Osteoblast (primary cell): ENCODE measurements at regions not wholly inside any gene's neighbourhood (a gene's known extent, or its start where the extent isn't known, plus 50 kb on each side); places are given as distances from the start of the nearest gene placed in this dataset.

Source experiments
- DNase-seq: peaks from one replicate; pipeline ENCODE4 v3.0.0; 2011; ENCODE audit warnings: low spot score, mixed read lengths; ENCODE audit not compliant: insufficient read length; ENCODE audit errors: missing footprints
- H2AFZ ChIP-seq: 2 replicates; pipeline ENCODE4 v1.6.0; 2011; ENCODE audit warnings: mild to moderate bottlenecking, low read length
- H3K27ac ChIP-seq: 2 replicates; pipeline ENCODE4 v1.5.1; 2011; ENCODE audit warnings: mild to moderate bottlenecking, low read depth, low read length, moderate library complexity
- H3K27me3 ChIP-seq: 2 replicates; pipeline ENCODE4 v1.6.0; 2012; ENCODE audit warnings: mild to moderate bottlenecking, control low read depth, inconsistent platforms, low read length, moderate library complexity; ENCODE audit not compliant: insufficient read depth
- H3K36me3 ChIP-seq: 2 replicates; pipeline ENCODE4 v1.5.1; 2011; ENCODE audit warnings: mild to moderate bottlenecking, low read length, control low read depth, moderate library complexity; ENCODE audit not compliant: insufficient read depth
- H3K4me1 ChIP-seq: 2 replicates; pipeline ENCODE4 v1.5.1; 2011; ENCODE audit warnings: mild to moderate bottlenecking, low read length, control low read depth, moderate library complexity; ENCODE audit not compliant: insufficient read depth
- H3K4me2 ChIP-seq: 2 replicates; pipeline ENCODE4 v1.6.0; 2011; ENCODE audit warnings: mild to moderate bottlenecking, low read length; ENCODE audit not compliant: insufficient read depth
- H3K4me3 ChIP-seq: fragments of 200-600 bp; sonication (generic); 3 replicates; pipeline ENCODE4 v1.5.1; 2012; ENCODE audit warnings: mild to moderate bottlenecking, low read length, inconsistent platforms; ENCODE audit not compliant: insufficient read depth
- H3K79me2 ChIP-seq: 2 replicates; pipeline ENCODE4 v1.6.0; 2012; ENCODE audit warnings: mild to moderate bottlenecking, low read length, control low read depth, inconsistent platforms; ENCODE audit not compliant: insufficient read depth
- H3K9me3 ChIP-seq: 2 replicates; pipeline ENCODE4 v1.5.1; 2011; ENCODE audit warnings: low read depth, low read length, control low read depth
- H4K20me1 ChIP-seq: 2 replicates; pipeline ENCODE4 v1.6.0; 2012; ENCODE audit warnings: mild to moderate bottlenecking, low read length, control low read depth; ENCODE audit not compliant: insufficient read depth
- TF ChIP-seq, protein P1 (sequence below): IDR thresholded peaks from 2 replicates; pipeline ENCODE4 v1.5.1; 2011; ENCODE audit warnings: mild to moderate bottlenecking, low read depth, low read length, moderate library complexity; ENCODE audit errors: extremely low read depth

DNA sequence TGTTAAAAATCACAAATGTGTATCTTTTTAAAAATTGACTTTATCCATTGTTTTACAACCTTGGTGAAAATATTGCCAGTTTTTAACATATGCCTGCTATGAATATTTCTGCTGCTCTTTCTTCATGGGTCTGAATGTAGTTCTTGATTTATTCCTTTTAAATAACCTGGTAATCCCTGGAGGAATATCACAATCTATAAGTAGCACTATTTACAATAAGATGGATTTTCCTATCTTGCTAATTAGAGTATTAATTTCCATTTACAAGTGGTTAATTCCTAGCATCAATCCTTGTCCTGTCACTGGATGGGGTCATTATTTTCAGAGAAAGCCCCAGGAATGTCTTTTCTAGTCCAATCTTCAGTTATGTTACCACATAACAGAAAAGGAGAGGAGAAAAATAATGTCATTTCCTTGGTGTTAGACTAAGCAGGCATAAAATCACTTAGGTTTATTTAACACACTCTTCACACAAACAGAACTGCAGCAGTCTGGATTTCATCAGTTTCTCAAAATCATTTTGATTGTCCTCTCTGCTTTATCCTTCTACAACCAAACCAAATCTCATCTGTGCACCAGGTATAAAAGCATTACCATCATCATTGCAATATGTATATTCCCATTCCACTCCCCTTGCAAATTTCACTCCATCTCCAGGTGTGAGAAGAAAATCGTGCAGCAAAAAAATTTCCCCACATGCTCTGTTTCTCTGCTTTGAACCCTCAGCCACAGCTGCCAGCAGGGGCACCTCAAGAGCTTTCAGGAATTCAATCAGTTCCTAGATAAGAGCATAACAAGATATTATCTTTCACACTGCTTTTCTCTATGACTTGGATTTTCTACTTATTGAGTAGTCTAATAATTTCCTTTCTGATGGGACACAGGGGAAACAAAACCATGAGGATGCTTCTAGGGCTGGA is 204.1 kb downstream of the SEC61B start:
- TF ChIP-seq, protein P1, sequence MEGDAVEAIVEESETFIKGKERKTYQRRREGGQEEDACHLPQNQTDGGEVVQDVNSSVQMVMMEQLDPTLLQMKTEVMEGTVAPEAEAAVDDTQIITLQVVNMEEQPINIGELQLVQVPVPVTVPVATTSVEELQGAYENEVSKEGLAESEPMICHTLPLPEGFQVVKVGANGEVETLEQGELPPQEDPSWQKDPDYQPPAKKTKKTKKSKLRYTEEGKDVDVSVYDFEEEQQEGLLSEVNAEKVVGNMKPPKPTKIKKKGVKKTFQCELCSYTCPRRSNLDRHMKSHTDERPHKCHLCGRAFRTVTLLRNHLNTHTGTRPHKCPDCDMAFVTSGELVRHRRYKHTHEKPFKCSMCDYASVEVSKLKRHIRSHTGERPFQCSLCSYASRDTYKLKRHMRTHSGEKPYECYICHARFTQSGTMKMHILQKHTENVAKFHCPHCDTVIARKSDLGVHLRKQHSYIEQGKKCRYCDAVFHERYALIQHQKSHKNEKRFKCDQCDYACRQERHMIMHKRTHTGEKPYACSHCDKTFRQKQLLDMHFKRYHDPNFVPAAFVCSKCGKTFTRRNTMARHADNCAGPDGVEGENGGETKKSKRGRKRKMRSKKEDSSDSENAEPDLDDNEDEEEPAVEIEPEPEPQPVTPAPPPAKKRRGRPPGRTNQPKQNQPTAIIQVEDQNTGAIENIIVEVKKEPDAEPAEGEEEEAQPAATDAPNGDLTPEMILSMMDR: no peak
- H3K27me3 ChIP-seq: peaks cover 7% of the 10 kb centered on the region
- H3K36me3 ChIP-seq: no peaks in the 10 kb centered on the region
- H3K4me1 ChIP-seq: peaks cover 12% of the 10 kb centered on the region
- no peaks in the 10 kb centered on the region for H3K79me2 ChIP-seq
- no peaks in the 10 kb centered on the region for H3K9me3 ChIP-seq
- no peak overlapping the region for H3K4me2 ChIP-seq
- H3K4me3 ChIP-seq: no peak overlapping the region
- DNase-seq: no peak
- no peaks in the 10 kb centered on the region for H4K20me1 ChIP-seq
- H3K27ac ChIP-seq: no peak overlapping the region
- no peak overlapping the region for H2AFZ ChIP-seq

DNA sequence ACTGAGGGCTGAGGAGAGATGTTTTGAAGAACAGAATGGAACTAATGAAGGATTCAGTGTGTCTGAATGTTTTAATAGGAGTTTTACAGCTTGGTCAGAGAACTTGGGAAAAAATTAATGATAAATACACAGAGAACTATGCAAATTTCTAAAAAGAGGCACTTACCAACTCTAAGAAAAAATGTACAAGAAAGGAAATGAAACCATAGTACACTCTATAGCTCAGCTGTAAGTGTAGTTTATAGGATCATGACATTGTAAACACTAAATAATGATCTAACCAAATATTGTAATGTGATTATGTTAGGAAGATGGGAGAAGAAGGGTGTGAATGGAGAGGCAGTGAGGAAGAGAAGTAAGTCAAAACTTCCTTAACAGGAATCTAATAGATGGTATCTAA is 205.2 kb downstream of the SEC61B start:
- DNase-seq: no peak

DNA sequence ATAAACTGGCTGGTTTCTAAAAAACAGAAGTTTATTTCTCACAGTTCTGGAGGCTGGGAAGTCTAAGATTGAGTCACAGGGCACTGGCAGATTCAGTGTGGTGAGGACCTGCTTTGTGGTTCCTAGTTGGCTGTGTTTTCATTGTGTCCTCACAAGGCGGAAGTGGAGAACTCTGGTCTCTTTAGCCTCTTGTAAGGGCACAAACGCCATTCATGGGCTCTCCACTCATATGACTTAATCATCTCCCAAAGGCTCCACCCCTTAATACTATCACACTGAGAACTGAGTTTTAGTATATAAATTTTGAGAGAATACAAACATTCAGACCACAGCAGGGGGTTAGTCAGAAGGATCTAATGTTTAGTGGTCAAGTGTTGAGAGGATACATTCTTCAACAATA is 208.2 kb downstream of the SEC61B start:
- H3K27ac ChIP-seq: peak overlapping the region; percentile 56
- H3K9me3 ChIP-seq: no peaks in the 10 kb centered on the region
- TF ChIP-seq, protein P1: no peak
- H4K20me1 ChIP-seq: no peaks in the 10 kb centered on the region
- peaks cover 7% of the 10 kb centered on the region for H3K27me3 ChIP-seq
- DNase-seq: peak; percentile 77
- no peaks in the 10 kb centered on the region for H3K36me3 ChIP-seq
- peak overlapping the region; percentile 5 for H3K4me2 ChIP-seq
- peaks cover 22% of the 10 kb centered on the region for H3K4me1 ChIP-seq
- no peak overlapping the region for H3K4me3 ChIP-seq
- no peaks in the 10 kb centered on the region for H3K79me2 ChIP-seq
- H2AFZ ChIP-seq: peak overlapping the region; percentile 11

More for the DNA sequence above, 205.2 kb downstream of the SEC61B start:
- Histone ChIP-seq H3K9me3 (no peaks in the 10 kb centered on the region), H4K20me1 (no peaks in the 10 kb centered on the region), H3K36me3 (no peaks in the 10 kb centered on the region), H3K4me2 (no peak overlapping the region), H3K79me2 (no peaks in the 10 kb centered on the region), H3K4me1 (peaks cover 12% of the 10 kb centered on the region), H2AFZ (no peak overlapping the region), H3K27ac (no peak overlapping the region), H3K4me3 (no peak overlapping the region), H3K27me3 (peaks cover 7% of the 10 kb centered on the region)
- TF ChIP-seq, protein P1: no peak

DNA sequence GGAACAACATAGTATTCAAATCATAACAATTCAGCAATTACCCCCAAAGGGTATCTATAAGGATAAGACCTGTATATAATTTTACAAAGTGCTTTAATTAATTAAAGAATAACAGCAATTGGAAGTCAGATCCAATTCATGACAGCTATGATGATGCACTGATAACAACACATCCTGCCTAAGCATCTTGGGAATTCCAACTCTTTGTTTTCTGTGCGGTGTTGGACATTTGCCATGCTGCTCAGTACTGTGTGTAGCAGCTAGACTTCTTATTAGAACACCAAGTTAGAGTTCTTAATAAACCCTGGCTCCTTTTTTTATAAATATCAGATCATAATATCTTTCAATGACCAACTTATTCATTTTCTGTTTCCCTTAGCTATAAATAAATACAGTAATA is 209.0 kb downstream of the SEC61B start:
- peaks cover 7% of the 10 kb centered on the region for H3K27me3 ChIP-seq
- no peaks in the 10 kb centered on the region for H3K9me3 ChIP-seq
- DNase-seq: peak; percentile 56
- H3K36me3 ChIP-seq: no peaks in the 10 kb centered on the region
- no peak overlapping the region for H2AFZ ChIP-seq
- H3K27ac ChIP-seq: no peak overlapping the region
- H3K4me2 ChIP-seq: no peak overlapping the region
- H3K4me3 ChIP-seq: no peak overlapping the region
- TF ChIP-seq, protein P1: no peak
- peaks cover 22% of the 10 kb centered on the region for H3K4me1 ChIP-seq
- H4K20me1 ChIP-seq: no peaks in the 10 kb centered on the region
- H3K79me2 ChIP-seq: no peaks in the 10 kb centered on the region
